Activated B cell treated with CpG ODN at 0.5 μM for 24 hours (primary cell): ENCODE measurements at regions not wholly inside any gene's neighbourhood (a gene's known extent, or its start where the extent isn't known, plus 50 kb on each side); places are given as distances from the start of the nearest gene placed in this dataset.

Experiments
- ATAC-seq: fragments of 200-7000 bp; cut with Tn5 transposase; one replicate; pipeline ENCODE4 v1.10.0; 2021; ENCODE audit warnings: low read depth, mild to moderate bottlenecking, moderate library complexity
- CTCF ChIA-PET: fragments of 350-600 bp; sonication (Branson Sonifier 250); formaldehyde crosslinking; loops from one replicate; lab custom pipeline; 2021; ENCODE audit warnings: antibody characterized with exemption; lab: Charles Lee
- POLR2A ChIA-PET: fragments of 350-600 bp; sonication (Branson Sonifier 250); formaldehyde crosslinking; loops from one replicate; lab custom pipeline; 2021; ENCODE audit warnings: antibody characterized with exemption; lab: Charles Lee
- DNase-seq: peaks from one replicate; pipeline ENCODE4 v3.0.0; 2022
- H3K27ac Mint-ChIP-seq: one replicate; pipeline ENCODE4 v1.8.0; 2020; ENCODE audit warnings: mixed read lengths
- H3K27me3 Mint-ChIP-seq: one replicate; pipeline ENCODE4 v1.8.0; 2021; ENCODE audit warnings: mixed read lengths
- H3K36me3 Mint-ChIP-seq: one replicate; pipeline ENCODE4 v1.8.0; 2021; ENCODE audit warnings: low read depth, mixed read lengths
- H3K4me1 Mint-ChIP-seq: one replicate; pipeline ENCODE4 v1.8.0; 2021; ENCODE audit warnings: mixed read lengths
- H3K4me3 Mint-ChIP-seq: one replicate; pipeline ENCODE4 v1.8.0; 2020; ENCODE audit warnings: mild to moderate bottlenecking, mixed read lengths
- H3K9me3 Mint-ChIP-seq: one replicate; pipeline ENCODE4 v1.8.0; 2020; ENCODE audit warnings: mixed read lengths
- CTCF ChIP-seq: fragments of 200-600 bp; IDR thresholded peaks from one replicate; pipeline ENCODE4 v1.8.0; 2022; ENCODE audit warnings: antibody characterized with exemption, mild to moderate bottlenecking
- intact Hi-C: fragments of 100-400 bp; cut with micrococcal nuclease; formaldehyde crosslinking; loops from one replicate; pipeline ENCODE4 v1.15.1; 2024

DNA sequence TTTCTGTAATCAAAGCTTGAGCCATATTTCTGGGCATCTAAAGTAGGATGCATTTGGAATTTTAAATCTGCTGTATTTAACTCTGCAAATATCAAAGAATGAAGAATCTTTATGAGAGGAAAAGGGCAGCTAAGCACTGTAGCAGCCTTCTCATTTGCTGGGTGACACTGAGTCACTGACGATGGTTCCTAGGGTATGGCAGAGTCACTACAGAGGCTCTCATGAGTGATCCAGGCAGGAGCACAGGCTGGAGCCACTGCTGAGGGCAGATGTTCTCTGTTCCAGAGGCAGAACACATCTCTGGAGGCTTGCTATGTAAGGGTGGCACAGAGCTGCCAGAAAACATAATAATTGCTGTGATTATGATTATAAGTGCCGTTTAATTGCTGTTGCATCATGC is 340.7 kb upstream of the HTR2A start:
- H3K27ac Mint-ChIP-seq = no peak overlapping the region
- no peaks in the 10 kb centered on the region for H3K27me3 Mint-ChIP-seq
- CTCF ChIA-PET = no interaction called here
- H3K4me1 Mint-ChIP-seq = no peaks in the 10 kb centered on the region
- DNase-seq (no peak), ATAC-seq (no peak)
- H3K9me3 Mint-ChIP-seq = peaks cover 2% of the 10 kb centered on the region
- no peaks in the 10 kb centered on the region for H3K36me3 Mint-ChIP-seq
- intact Hi-C loops = no loop called here
- no peak for TF ChIP-seq CTCF
- no peak overlapping the region for H3K4me3 Mint-ChIP-seq
- POLR2A ChIA-PET = no interaction called here

- POLR2A ChIA-PET = no interaction called here
- peaks cover 2% of the 10 kb centered on the region for H3K36me3 Mint-ChIP-seq
Observed at GRCh38 chr13:47233734-47234133, 336.9 kb upstream of the HTR2A start.

DNA sequence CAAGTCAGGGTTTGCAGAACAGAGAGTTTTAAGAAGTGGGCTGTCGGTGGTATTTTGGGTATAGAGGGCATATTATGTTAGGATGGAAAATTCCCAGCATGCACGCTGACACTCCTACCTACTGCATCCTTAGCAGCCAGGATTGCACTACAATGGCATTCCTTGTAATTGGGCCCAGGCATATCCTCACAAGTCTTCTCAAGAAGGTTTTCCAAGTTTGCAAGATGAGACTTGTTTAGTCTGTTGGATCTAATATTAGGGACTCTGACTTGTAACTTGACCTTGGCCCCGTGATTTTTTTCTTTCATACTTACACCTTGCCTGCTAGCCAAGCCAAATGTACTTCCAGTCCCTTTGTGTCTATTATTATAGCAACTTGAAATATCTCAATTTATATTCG is 335.7 kb upstream of the HTR2A start:
- Mint-ChIP-seq H3K4me3 (no peak overlapping the region), H3K4me1 (no peaks in the 10 kb centered on the region), H3K36me3 (peaks cover 2% of the 10 kb centered on the region), H3K27me3 (no peaks in the 10 kb centered on the region), H3K9me3 (peaks cover 16% of the 10 kb centered on the region), H3K27ac (no peak overlapping the region)
- ATAC-seq (no peak), DNase-seq (no peak)
- ChIA-PET CTCF (no interaction called here), POLR2A (no interaction called here)
- TF ChIP-seq CTCF = no peak
- intact Hi-C loops = no loop called here

More at GRCh38 chr13:47233734-47234133, 336.9 kb upstream of the HTR2A start:
- ATAC-seq (no peak), DNase-seq (no peak)
- TF ChIP-seq CTCF = no peak
- Mint-ChIP-seq H3K9me3 (peaks cover 16% of the 10 kb centered on the region), H3K27ac (no peak overlapping the region), H3K4me1 (no peaks in the 10 kb centered on the region), H3K27me3 (no peaks in the 10 kb centered on the region), H3K4me3 (no peak overlapping the region)
- intact Hi-C loops = no loop called here
- CTCF ChIA-PET = no interaction called here

- intact Hi-C loops = no loop called here
- POLR2A ChIA-PET = no interaction called here
- H3K27ac Mint-ChIP-seq = no peak overlapping the region
- ATAC-seq (no peak), DNase-seq (no peak)
- CTCF ChIA-PET = no interaction called here
- no peak overlapping the region for H3K4me3 Mint-ChIP-seq
- H3K4me1 Mint-ChIP-seq = no peaks in the 10 kb centered on the region
- H3K36me3 Mint-ChIP-seq = peaks cover 2% of the 10 kb centered on the region
- H3K9me3 Mint-ChIP-seq = peaks cover 16% of the 10 kb centered on the region
- no peak for TF ChIP-seq CTCF
- H3K27me3 Mint-ChIP-seq = no peaks in the 10 kb centered on the region
Observed at GRCh38 chr13:47230155-47230554, 333.3 kb upstream of the HTR2A start.

DNA sequence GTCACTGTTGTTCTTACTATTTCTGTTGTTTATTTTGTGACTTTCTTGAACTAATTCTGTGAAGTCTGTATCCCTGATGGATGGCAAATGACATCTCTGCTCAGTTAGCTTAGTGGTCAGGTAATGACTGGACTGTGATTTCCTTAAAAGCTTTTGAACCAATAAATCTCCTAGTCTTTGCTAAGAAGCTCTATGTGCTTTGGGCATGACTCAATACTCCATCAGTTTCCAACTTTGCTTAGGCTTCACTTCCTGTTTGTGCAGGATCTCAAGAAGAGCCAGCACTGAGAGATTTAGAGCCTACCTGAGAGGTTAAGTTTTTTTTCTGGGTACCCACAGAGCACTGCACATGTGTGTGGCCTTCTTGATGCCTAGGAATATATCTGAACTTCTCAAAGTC is 329.7 kb upstream of the HTR2A start:
- Mint-ChIP-seq H3K9me3 (peaks cover 16% of the 10 kb centered on the region), H3K36me3 (peaks cover 2% of the 10 kb centered on the region), H3K27me3 (no peaks in the 10 kb centered on the region), H3K4me3 (no peak overlapping the region), H3K4me1 (no peaks in the 10 kb centered on the region), H3K27ac (no peak overlapping the region)
- DNase-seq (no peak), ATAC-seq (no peak)
- CTCF ChIA-PET = no interaction called here
- intact Hi-C loops = no loop called here
- TF ChIP-seq CTCF = no peak
- POLR2A ChIA-PET = no interaction called here
